ENCODE measurements at regions not wholly inside any gene's neighbourhood (a gene's known extent, or its start where the extent isn't known, plus 50 kb on each side); places are given as distances from the start of the nearest gene placed in this dataset.

DNA sequence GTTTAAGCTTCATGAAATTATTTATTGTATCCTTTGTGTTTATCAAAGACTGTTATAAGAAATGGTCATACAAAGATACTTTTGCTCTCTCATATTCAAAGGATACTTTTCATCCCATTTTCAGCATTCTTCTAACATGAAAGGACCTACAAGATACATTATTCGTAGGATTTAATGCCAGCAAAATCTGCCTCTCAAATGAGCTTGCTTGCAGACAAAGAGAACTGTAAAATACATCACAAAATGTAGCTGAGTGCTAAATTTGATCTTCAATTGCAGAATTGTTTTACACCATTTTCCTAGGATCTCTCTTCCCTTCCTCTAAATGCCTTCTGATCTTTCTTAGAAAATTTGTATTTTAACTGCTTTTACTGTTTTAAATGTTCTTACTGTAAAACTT, 333.0 kb upstream of the NAV3 start:
- Histone ChIP-seq H3K4me3 (ENCODE audit: low read depth, low read length) (no peak overlapping the region), H3K36me3 (ENCODE audit: control insufficient read depth in 2 of 2, insufficient read depth in 1 of 2, low read length in 2 of 2) (no peaks in the 10 kb centered on the region), H3K27ac (ENCODE audit: extremely low read depth, low read depth, low read length) (no peak overlapping the region), H3K9me3 (ENCODE audit: control insufficient read depth, insufficient read depth, low read depth, low read length) (no peaks in the 10 kb centered on the region), H3K4me1 (ENCODE audit: control insufficient read depth, insufficient read depth, low read length) (no peaks in the 10 kb centered on the region)
- ChIA-PET POLR2A (no interaction called here), CTCF (interaction anchor here (0.6 kb wide), 1 partner anchor 32 kb away, joined by 4 read pairs; no protein-coding TSS in a partner anchor)
- TF ChIP-seq ZNF830 (tag by site-specific recombination; IDR thresholded peaks at IDR 0.05; ENCODE audit: low read depth): no peak
- TF ChIP-seq, protein P1, sequence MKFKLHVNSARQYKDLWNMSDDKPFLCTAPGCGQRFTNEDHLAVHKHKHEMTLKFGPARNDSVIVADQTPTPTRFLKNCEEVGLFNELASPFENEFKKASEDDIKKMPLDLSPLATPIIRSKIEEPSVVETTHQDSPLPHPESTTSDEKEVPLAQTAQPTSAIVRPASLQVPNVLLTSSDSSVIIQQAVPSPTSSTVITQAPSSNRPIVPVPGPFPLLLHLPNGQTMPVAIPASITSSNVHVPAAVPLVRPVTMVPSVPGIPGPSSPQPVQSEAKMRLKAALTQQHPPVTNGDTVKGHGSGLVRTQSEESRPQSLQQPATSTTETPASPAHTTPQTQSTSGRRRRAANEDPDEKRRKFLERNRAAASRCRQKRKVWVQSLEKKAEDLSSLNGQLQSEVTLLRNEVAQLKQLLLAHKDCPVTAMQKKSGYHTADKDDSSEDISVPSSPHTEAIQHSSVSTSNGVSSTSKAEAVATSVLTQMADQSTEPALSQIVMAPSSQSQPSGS (tag by site-specific recombination; IDR thresholded peaks at IDR 0.05; ENCODE audit: low read depth): no peak
- TF ChIP-seq, protein P2, sequence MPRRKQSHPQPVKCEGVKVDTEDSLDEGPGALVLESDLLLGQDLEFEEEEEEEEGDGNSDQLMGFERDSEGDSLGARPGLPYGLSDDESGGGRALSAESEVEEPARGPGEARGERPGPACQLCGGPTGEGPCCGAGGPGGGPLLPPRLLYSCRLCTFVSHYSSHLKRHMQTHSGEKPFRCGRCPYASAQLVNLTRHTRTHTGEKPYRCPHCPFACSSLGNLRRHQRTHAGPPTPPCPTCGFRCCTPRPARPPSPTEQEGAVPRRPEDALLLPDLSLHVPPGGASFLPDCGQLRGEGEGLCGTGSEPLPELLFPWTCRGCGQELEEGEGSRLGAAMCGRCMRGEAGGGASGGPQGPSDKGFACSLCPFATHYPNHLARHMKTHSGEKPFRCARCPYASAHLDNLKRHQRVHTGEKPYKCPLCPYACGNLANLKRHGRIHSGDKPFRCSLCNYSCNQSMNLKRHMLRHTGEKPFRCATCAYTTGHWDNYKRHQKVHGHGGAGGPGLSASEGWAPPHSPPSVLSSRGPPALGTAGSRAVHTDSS (tag by site-specific recombination; IDR thresholded peaks at IDR 0.05): no peak
- no peak for TF ChIP-seq HOXC10 (CRISPR knock-in tag; IDR thresholded peaks at IDR 0.05)
- TF ChIP-seq ZNF239 (tag by site-specific recombination; IDR thresholded peaks at IDR 0.05): no peak
- no peak for TF ChIP-seq ZNF558 (tag by site-specific recombination; IDR thresholded peaks at IDR 0.05)
- no peak for TF ChIP-seq ZNF555 (tag by site-specific recombination; conservative IDR thresholded peaks at IDR 0.05)
- TF ChIP-seq REST (tag by site-specific recombination; IDR thresholded peaks at IDR 0.05): no peak

- no peaks in the 10 kb centered on the region for H3K4me1 ChIP-seq (ENCODE audit: control insufficient read depth, insufficient read depth, low read length)
- no peak overlapping the region for H3K27ac ChIP-seq (ENCODE audit: extremely low read depth, low read depth, low read length)
- H3K4me3 ChIP-seq (ENCODE audit: low read depth, low read length): no peak overlapping the region
- no peaks in the 10 kb centered on the region for H3K9me3 ChIP-seq (ENCODE audit: control insufficient read depth, insufficient read depth, low read depth, low read length)
- POLR2A ChIA-PET: no interaction called here
- CTCF ChIA-PET: no interaction called here
- TF ChIP-seq ZNF776 (tag by site-specific recombination; IDR thresholded peaks at IDR 0.05; ENCODE audit: borderline replicate concordance): no peak
- no peak for TF ChIP-seq ZNF426 (tag by site-specific recombination; IDR thresholded peaks at IDR 0.05)
- TF ChIP-seq MYNN (tag by site-specific recombination; IDR thresholded peaks at IDR 0.05; ENCODE audit: borderline replicate concordance): no peak
- no peak for TF ChIP-seq YY1 (tag by site-specific recombination; IDR thresholded peaks at IDR 0.05)
- TF ChIP-seq ZNF155 (tag by site-specific recombination; IDR thresholded peaks at IDR 0.05): no peak
- TF ChIP-seq, protein P3, sequence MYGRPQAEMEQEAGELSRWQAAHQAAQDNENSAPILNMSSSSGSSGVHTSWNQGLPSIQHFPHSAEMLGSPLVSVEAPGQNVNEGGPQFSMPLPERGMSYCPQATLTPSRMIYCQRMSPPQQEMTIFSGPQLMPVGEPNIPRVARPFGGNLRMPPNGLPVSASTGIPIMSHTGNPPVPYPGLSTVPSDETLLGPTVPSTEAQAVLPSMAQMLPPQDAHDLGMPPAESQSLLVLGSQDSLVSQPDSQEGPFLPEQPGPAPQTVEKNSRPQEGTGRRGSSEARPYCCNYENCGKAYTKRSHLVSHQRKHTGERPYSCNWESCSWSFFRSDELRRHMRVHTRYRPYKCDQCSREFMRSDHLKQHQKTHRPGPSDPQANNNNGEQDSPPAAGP (tag by site-specific recombination; IDR thresholded peaks at IDR 0.05): no peak
- TF ChIP-seq ZNF24 (tag by site-specific recombination; IDR thresholded peaks at IDR 0.05): no peak
- no peak for TF ChIP-seq ZBTB44 (tag by site-specific recombination; IDR thresholded peaks at IDR 0.05)
- TF ChIP-seq ZNF416 (tag by site-specific recombination; IDR thresholded peaks at IDR 0.05): no peak
- TF ChIP-seq SETDB1 (IDR thresholded peaks at IDR 0.05; ENCODE audit: insufficient read length, low read length): no peak
- H3K36me3 ChIP-seq (ENCODE audit: control insufficient read depth in 2 of 2, insufficient read depth in 1 of 2, low read length in 2 of 2): no peaks in the 10 kb centered on the region
Observed at GRCh38 chr12:77496714-77497113, 334.0 kb upstream of the NAV3 start.

Measured in HEK293 (cell line).